ENCODE measurements at regions not wholly inside any gene's neighbourhood (a gene's known extent, or its start where the extent isn't known, plus 50 kb on each side); places are given as distances from the start of the nearest gene placed in this dataset.

- DNase-seq = no peak
- peaks cover 5 to 7% of the 10 kb centered on the region in 2 experiments; a peak in 3 of 4 replicates for H3K4me1 Mint-ChIP-seq
- H2BK12ac ChIP-seq (ENCODE audit: insufficient read length, low read depth, low read length) = no peak overlapping the region
These were observed 213.9 kb upstream of the PPP2R2D start for GRCh38 chr10:131686781-131687420.

More at GRCh38 chr10:131686781-131687420, 213.9 kb upstream of the PPP2R2D start:
- H3K4me3 Mint-ChIP-seq = no peak overlapping the region
- no peaks in the 10 kb centered on the region for H3K9me3 ChIP-seq (ENCODE audit: control insufficient read depth, low read depth, low read length)
- peaks cover 4% of the 10 kb centered on the region; the same call in 1 of the 2 replicates for H3K4me1 ChIP-seq (ENCODE audit: insufficient read depth, low read length)
- no peaks in the 10 kb centered on the region for H3K79me2 ChIP-seq (ENCODE audit: insufficient read depth, low read length)
- H4K91ac ChIP-seq (ENCODE audit: insufficient read length, low read depth, low read length) = no peak overlapping the region
- no peak for TF ChIP-seq CTCF (conservative IDR thresholded peaks at IDR 0.05)
- H3K36me3 Mint-ChIP-seq (ENCODE audit: insufficient read depth in 1 of 3, low read depth in 3 of 3) = no peaks in the 10 kb centered on the region
- H3K9me3 Mint-ChIP-seq = no peaks in the 10 kb centered on the region
- H2AFZ ChIP-seq (ENCODE audit: low read length) = no peak overlapping the region
- H4K20me1 ChIP-seq (ENCODE audit: control insufficient read depth, insufficient read depth, insufficient read length) = no peaks in the 10 kb centered on the region
- no peak overlapping the region for H2BK120ac ChIP-seq (ENCODE audit: low read depth, low read length, poor library complexity, severe bottlenecking)
- no peak overlapping the region for H3K27ac Mint-ChIP-seq
- no peak overlapping the region for H3K23ac ChIP-seq (ENCODE audit: insufficient read length, low read depth, low read length)
- H3K9ac ChIP-seq (ENCODE audit: extremely low read depth, insufficient read length, low read length) = no peak overlapping the region
- no peak overlapping the region for H3T11ph ChIP-seq (ENCODE audit: low read length)
- no peak overlapping the region for H3K4me2 ChIP-seq (ENCODE audit: insufficient read depth, insufficient read length, low read length)
- H2BK15ac ChIP-seq (ENCODE audit: low read depth, low read length) = no peak overlapping the region
- no peak overlapping the region for H3K27ac ChIP-seq (ENCODE audit: insufficient read length, low read depth, low read length)
- WGBS (ENCODE audit: extremely low coverage, insufficient read length, low lambda C conversion rate) = no CpG with 5 or more reads among the region's 17 CpGs
- H3K23me2 ChIP-seq (ENCODE audit: insufficient read length, low read depth, low read length, poor library complexity, severe bottlenecking) = no peaks in the 10 kb centered on the region
- no peak overlapping the region for H3K4ac ChIP-seq (ENCODE audit: low read depth, low read length)
- H4K5ac ChIP-seq (ENCODE audit: insufficient read length, low read depth, low read length) = no peak overlapping the region
- no peak overlapping the region for H2BK20ac ChIP-seq (ENCODE audit: low read depth, low read length, poor library complexity, severe bottlenecking)
- no peak overlapping the region for H3K18ac ChIP-seq (ENCODE audit: insufficient read length, low read depth, low read length)
- H4K8ac ChIP-seq (replicated peaks; ENCODE audit: insufficient read length, low read depth, low read length) = no peak overlapping the region
- no peaks in the 10 kb centered on the region; the same call in none of the 2 replicates for H3K27me3 Mint-ChIP-seq (ENCODE audit: low read depth)
- H3K27me3 ChIP-seq (ENCODE audit: insufficient read depth, low read length) = no peaks in the 10 kb centered on the region
- H2AK5ac ChIP-seq (ENCODE audit: insufficient read length, low read length) = no peak overlapping the region
- H3K14ac ChIP-seq (ENCODE audit: insufficient read depth, low read length) = no peak overlapping the region; the same call in 1 of the 2 replicates
- H3K79me1 ChIP-seq (ENCODE audit: insufficient read depth, low read depth, low read length, poor library complexity, severe bottlenecking) = no peaks in the 10 kb centered on the region
- no peak overlapping the region for H3K56ac ChIP-seq (ENCODE audit: insufficient read length, low read depth, low read length)
- no peak overlapping the region for H2BK5ac ChIP-seq (ENCODE audit: insufficient read length, low read length)
